ENCODE measurements at regions not wholly inside any gene's neighbourhood (a gene's known extent, or its start where the extent isn't known, plus 50 kb on each side); places are given as distances from the start of the nearest gene placed in this dataset.
"Not testable (repeated sequence)": the region's sequence is repeated elsewhere in the genome, so short reads cannot be mapped to it uniquely, and the experiment has no call there.

DNA sequence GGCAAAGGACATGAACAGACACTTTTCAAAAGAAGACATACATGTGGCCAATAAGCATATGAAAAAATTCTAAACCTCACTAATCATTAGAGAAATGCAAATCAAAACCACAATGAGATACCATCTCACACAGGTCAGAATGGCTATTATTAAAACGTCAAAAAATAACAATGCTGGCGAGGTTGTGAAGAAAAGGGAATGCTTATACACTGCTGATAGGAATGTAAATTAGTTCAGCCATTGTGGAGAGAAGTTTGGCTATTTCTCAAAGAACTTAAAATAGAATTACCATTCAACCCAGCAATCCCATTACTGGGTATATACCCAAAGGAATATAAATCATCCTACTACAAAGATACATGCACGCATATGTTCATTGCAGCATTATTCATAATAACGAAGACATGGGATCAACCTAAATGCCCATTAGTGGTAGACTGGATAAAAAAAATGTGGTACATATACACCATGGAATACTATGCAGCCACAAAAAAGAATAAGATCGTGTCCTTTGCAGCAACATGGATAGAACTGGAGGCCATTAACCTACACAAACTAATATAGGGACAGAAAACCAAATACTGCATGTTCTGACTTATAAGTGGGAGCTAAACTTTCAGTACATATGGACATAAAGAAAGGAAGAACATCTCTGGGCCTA, 101.7 kb downstream of the KLF5 start:
- in situ Hi-C loops (cut with HindIII; ENCODE audit: low sequenced_read_pairs), result not testable (repeated sequence)

DNA sequence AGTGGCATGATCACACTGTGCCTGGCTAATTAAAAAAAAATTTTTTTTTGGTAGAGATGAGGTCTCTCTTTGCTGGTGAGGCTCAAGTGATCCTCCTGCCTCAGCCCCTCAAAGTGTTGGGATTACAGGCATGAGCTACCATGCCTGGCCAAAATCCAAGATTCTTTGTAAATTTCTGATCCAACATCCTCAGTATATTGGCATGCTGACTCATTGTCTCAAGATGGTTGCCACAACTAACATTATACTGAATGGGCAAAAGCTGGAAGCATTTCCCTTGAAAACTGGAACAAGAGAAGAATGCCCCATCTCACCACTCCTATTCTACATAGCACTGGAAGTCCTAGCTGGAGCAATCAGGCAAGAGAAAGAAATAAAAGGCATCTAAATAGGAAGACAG, 100.0 kb downstream of the KLF5 start:
- in situ Hi-C loops (cut with HindIII; ENCODE audit: low sequenced_read_pairs), result no loop called here

GRCh38 chr13:73157031-73157430, 98.2 kb downstream of the KLF5 start:
- in situ Hi-C loops (cut with HindIII; ENCODE audit: low sequenced_read_pairs), result no loop called here

- in situ Hi-C loops (cut with HindIII; ENCODE audit: low sequenced_read_pairs), result no loop called here
These were observed 87.9 kb downstream of the KLF5 start for GRCh38 chr13:73146707-73147106.

GRCh38 chr13:73142071-73142470, 83.3 kb downstream of the KLF5 start:
- in situ Hi-C loops (cut with HindIII; ENCODE audit: low sequenced_read_pairs), result no loop called here

DNA sequence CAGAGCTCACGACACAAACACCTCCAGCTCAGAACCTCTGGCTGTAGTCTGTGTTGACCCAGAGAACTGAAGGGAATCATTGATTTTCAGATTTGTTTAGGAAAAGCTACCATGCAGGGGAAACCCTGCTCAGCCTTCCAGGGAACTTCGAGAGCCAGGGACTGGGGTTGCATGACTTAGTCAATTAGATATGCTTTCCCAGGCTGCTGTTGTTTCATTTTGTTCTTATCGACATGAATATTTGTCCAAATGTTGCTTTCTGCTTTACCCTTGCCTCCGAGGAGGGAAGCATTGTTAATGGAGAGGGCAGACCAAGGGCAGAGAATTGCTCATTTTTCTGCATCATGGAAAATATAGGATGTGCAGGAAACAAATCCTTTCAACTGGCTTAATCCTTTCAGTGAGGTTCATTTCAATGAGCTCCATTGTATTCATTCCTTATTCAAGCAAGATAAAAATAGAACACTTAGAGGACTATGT, 82.5 kb downstream of the KLF5 start:
- in situ Hi-C loops (cut with HindIII; ENCODE audit: low sequenced_read_pairs), result no loop called here

GRCh38 chr13:73140801-73141200, 82.0 kb downstream of the KLF5 start:
- in situ Hi-C loops (cut with HindIII; ENCODE audit: low sequenced_read_pairs), result no loop called here

DNA sequence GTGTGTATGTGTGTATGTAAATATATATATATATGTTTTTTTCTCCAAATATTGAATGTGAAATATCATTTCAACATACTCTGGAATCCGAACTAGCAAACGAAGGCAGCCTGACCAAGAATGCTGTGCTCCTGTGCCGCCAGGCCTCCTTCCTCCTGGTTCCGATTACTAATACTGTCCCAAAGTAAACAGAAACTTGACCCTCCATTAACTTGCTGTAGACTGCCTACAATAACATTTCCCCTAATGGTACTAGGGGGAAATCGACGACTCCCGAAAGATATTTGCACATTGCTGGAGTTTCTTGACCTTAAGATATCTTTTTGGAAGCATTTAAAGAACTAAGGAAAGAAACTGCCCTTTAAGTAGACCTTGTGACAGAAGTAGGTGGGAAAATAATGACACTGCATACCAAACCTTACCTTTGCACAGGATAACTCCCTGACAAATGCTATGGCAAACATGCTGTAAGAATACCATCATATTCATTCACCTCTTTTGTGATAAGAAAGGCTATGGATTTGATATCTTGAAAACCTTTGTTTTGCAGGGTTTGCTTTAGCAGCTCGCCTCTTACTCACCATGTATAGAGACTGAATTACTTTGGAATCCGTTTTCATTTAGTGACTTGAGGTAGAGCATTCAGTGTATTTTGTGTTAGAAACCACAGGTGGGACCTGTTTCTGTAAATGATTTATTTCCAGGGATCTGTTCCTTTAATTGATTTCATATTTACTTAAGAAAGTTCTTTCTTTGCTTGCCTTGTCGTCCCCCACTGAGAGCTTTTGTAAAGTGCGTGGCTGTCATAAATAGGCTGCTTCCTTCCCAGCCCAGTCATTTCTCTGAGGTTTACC, 80.1 kb downstream of the KLF5 start:
- in situ Hi-C loops (cut with HindIII; ENCODE audit: low sequenced_read_pairs), result no loop called here

- in situ Hi-C loops (cut with HindIII; ENCODE audit: low sequenced_read_pairs), result no loop called here
These were observed 79.5 kb downstream of the KLF5 start for GRCh38 chr13:73138276-73138637.

GRCh38 chr13:73136776-73137175, 78.0 kb downstream of the KLF5 start:
- in situ Hi-C loops (cut with HindIII; ENCODE audit: low sequenced_read_pairs), result no loop called here

DNA sequence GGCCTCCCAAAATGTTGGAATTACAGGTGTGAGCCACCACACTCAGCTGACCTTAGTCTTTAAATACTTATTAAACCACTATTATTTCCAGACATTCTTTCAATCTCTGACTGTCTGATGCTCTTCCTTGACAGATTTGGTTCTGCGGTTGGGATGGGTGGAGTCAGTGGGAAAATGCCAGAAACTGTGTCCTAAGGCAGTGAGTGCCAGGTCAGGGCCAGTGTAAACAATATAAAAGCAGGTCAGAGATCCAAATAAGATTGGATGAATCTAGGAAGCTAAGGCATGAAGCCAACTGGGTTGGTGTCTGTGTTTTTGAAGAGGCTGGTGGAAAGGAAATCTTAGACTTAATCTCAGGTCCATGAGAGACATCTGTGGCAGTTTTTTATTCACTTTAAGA, 74.7 kb downstream of the KLF5 start:
- in situ Hi-C loops (cut with HindIII; ENCODE audit: low sequenced_read_pairs), result no loop called here

DNA sequence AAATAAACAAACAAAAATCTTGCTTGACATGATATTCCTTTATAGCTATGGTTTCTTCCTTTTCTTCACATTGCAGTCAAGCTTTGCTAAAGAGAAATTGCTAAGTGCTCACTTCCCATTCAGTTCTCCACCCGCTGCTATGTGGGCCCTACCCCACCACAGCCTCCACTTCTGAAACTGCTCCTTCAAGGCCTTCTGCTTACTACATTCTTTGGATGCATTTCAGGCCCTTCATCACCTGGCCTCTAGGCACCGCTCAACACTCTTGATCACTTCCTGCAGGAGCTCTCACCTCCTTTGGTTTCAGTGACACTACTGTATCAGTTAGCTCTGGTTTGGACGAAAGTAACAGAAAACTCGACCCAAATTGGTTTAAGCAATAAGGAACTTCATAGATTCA, 72.4 kb downstream of the KLF5 start:
- in situ Hi-C loops (cut with HindIII; ENCODE audit: low sequenced_read_pairs), result no loop called here

DNA sequence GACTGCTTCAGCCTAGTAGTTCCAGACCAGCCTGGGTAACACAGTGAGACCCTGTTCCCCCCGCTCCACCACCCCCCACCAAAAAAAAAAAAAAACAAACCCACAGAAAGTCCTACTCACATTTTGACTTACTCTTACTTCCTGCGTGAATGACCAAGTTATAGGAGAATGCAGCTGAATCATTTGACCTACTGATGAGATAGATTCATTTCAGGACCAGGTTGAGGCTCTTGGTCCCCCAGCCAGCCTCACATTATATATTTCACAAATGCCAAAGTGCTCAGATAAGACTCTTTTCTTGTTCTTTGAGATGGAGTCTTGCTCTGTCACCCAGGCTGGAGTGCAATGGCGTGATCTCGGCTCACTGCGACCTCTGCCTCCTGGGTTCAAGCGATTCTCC, 70.2 kb downstream of the KLF5 start:
- in situ Hi-C loops (cut with HindIII; ENCODE audit: low sequenced_read_pairs), result no loop called here
